PC-9 (cell line): ENCODE measurements at regions not wholly inside any gene's neighbourhood (a gene's known extent, or its start where the extent isn't known, plus 50 kb on each side); places are given as distances from the start of the nearest gene placed in this dataset.

ENCODE experiments used
- BruUV-seq: library from RNA; stranded (reverse); fragments of 400-500 nt; replicated peaks from 2 replicates; lab custom pipeline; 2021; lab: Mats Ljungman, UMichigan
- CTCF ChIA-PET: fragments of 300-600 bp; sonication (Branson Sonifier 250); formaldehyde crosslinking; loops from one replicate; lab custom pipeline; 2022; ENCODE audit warnings: antibody characterized with exemption; lab: Charles Lee
- POLR2A ChIA-PET: fragments of 300-600 bp; sonication (Branson Sonifier 250); formaldehyde crosslinking; loops from one replicate; lab custom pipeline; 2022; ENCODE audit warnings: antibody characterized with exemption; ENCODE audit not compliant: unreplicated experiment; lab: Charles Lee
- DNase-seq, 2 experiments: peaks; one replicate each; pipeline versions ENCODE4 v3.0.0 to v3.0.0-alpha.2; 2015 to 2022; ENCODE audit warnings: mixed read lengths in 1 of 2
- H2AFZ ChIP-seq: fragments of 200-600 bp; sonication (generic); 2 replicates; pipeline ENCODE4 v1.8.1; 2017; ENCODE audit warnings: antibody characterized with exemption
- H3F3A ChIP-seq: fragments of 200-600 bp; sonication (generic); 2 replicates; pipeline ENCODE4 v1.8.1; 2017; ENCODE audit warnings: antibody characterized with exemption, mild to moderate bottlenecking, low read depth; ENCODE audit not compliant: insufficient read depth
- H3K27ac ChIP-seq: fragments of 200-600 bp; sonication (generic); 2 replicates; pipeline ENCODE4 v1.6.1; 2016; ENCODE audit warnings: mixed run types
- H3K27me3 ChIP-seq: fragments of 200-600 bp; sonication (generic); 2 replicates; pipeline ENCODE4 v1.6.1; 2016; ENCODE audit warnings: low read depth, mixed run types; ENCODE audit not compliant: insufficient read depth
- H3K36me3 ChIP-seq: fragments of 200-600 bp; sonication (generic); 2 replicates; pipeline ENCODE4 v1.6.1; 2016; ENCODE audit warnings: low read depth, mixed run types
- H3K4me1 ChIP-seq: fragments of 200-600 bp; sonication (generic); replicated peaks from 2 replicates; pipeline ENCODE4 v1.6.1; 2016; ENCODE audit warnings: mixed run types; ENCODE audit not compliant: insufficient read depth
- H3K4me2 ChIP-seq: fragments of 200-600 bp; sonication (generic); 2 replicates; pipeline ENCODE4 v1.6.1; 2017; ENCODE audit warnings: mixed run types
- H3K4me3 ChIP-seq: fragments of 200-600 bp; sonication (generic); 2 replicates; pipeline ENCODE4 v1.6.1; 2016; ENCODE audit warnings: mixed run types
- H3K79me2 ChIP-seq: fragments of 200-600 bp; sonication (generic); 2 replicates; pipeline ENCODE4 v1.6.1; 2017; ENCODE audit warnings: low read depth, mixed run types
- H3K9me2 ChIP-seq: fragments of 200-600 bp; sonication (generic); 2 replicates; pipeline ENCODE4 v1.8.1; 2017; ENCODE audit warnings: mild to moderate bottlenecking; ENCODE audit not compliant: insufficient read depth
- H3K9me3 ChIP-seq: fragments of 200-600 bp; sonication (generic); 2 replicates; pipeline ENCODE4 v1.8.1; 2016; ENCODE audit warnings: low read depth; ENCODE audit not compliant: insufficient read depth
- H4K20me1 ChIP-seq: fragments of 200-600 bp; sonication (generic); 2 replicates; pipeline ENCODE4 v1.8.1; 2017; ENCODE audit not compliant: insufficient read depth
- EZH2 ChIP-seq: fragments of 200-600 bp; sonication (generic); IDR thresholded peaks from 2 replicates; pipeline ENCODE4 v1.8.0; 2017; ENCODE audit warnings: antibody characterized with exemption, low read depth
- intact Hi-C: fragments of 100-400 bp; cut with micrococcal nuclease; formaldehyde crosslinking; loops from one replicate; pipeline ENCODE4 v1.10.0; 2022; ENCODE audit not compliant: unreplicated experiment
- TF ChIP-seq, protein P1 (sequence below): fragments of 200-600 bp; sonication (generic); conservative IDR thresholded peaks from 2 replicates; pipeline ENCODE4 v1.6.1; 2017; ENCODE audit warnings: mixed run types, antibody characterized with exemption, mild to moderate bottlenecking, moderate library complexity

DNA sequence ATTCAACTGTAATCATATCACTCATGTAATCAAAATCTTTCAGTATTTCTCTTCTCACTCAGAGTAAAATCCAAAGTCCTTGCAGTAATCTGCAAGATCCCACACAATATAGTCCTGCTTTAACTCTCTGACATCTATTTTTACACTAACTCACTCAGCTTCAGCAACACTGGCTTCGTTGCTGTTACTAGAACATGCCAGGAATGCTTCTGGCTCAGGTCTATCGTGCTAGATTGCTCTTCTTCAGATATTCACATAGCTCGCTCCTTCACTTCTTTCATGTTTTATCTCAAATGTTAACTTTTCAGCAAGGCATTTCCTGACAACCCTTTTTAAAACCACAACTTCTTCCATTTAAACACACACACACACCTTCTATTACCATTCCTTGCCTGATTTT is 331.7 kb upstream of the HTR2C start:
- Histone ChIP-seq H3K27me3 (no peaks in the 10 kb centered on the region), H4K20me1 (no peaks in the 10 kb centered on the region), H3K79me2 (no peaks in the 10 kb centered on the region), H3K27ac (no peak overlapping the region), H3K4me3 (no peak overlapping the region), H3K36me3 (no peaks in the 10 kb centered on the region), H2AFZ (no peak overlapping the region), H3K4me2 (no peak overlapping the region), H3F3A (no peaks in the 10 kb centered on the region), H3K9me3 (no peaks in the 10 kb centered on the region), H3K4me1 (no peaks in the 10 kb centered on the region), H3K9me2 (no peaks in the 10 kb centered on the region)
- no TSS peak for BruUV-seq
- DNase-seq = no peak
- intact Hi-C loops = no loop called here
- CTCF ChIA-PET = no interaction called here
- no peak for TF ChIP-seq EZH2
- TF ChIP-seq, protein P1, sequence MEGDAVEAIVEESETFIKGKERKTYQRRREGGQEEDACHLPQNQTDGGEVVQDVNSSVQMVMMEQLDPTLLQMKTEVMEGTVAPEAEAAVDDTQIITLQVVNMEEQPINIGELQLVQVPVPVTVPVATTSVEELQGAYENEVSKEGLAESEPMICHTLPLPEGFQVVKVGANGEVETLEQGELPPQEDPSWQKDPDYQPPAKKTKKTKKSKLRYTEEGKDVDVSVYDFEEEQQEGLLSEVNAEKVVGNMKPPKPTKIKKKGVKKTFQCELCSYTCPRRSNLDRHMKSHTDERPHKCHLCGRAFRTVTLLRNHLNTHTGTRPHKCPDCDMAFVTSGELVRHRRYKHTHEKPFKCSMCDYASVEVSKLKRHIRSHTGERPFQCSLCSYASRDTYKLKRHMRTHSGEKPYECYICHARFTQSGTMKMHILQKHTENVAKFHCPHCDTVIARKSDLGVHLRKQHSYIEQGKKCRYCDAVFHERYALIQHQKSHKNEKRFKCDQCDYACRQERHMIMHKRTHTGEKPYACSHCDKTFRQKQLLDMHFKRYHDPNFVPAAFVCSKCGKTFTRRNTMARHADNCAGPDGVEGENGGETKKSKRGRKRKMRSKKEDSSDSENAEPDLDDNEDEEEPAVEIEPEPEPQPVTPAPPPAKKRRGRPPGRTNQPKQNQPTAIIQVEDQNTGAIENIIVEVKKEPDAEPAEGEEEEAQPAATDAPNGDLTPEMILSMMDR = no peak
- POLR2A ChIA-PET = no interaction called here

DNA sequence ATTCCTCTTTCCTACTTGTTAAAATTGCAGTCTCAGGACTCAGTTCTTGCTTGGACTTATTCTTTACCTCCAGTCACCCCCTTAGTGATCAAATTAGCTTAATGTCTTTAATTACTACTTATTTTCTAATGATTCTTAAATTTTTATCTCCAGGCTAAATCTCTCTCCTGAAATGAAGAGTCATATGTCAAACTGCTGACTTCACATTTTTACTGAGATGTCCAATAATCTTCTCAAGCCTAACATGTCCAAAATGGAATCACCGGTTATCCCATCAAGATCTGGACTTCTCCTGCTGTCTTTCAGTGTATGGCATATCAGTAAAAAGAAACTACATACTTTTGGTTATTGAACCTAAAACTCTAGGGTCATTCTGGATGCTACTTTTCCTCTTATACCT is 332.3 kb upstream of the HTR2C start:
- Histone ChIP-seq H3K27ac (no peak overlapping the region), H3K4me3 (no peak overlapping the region), H3K9me3 (no peaks in the 10 kb centered on the region), H3K27me3 (no peaks in the 10 kb centered on the region), H3K4me2 (no peak overlapping the region), H3K4me1 (no peaks in the 10 kb centered on the region), H4K20me1 (no peaks in the 10 kb centered on the region), H3K36me3 (no peaks in the 10 kb centered on the region), H3K9me2 (no peaks in the 10 kb centered on the region), H3F3A (no peaks in the 10 kb centered on the region), H3K79me2 (no peaks in the 10 kb centered on the region), H2AFZ (no peak overlapping the region)
- ChIA-PET CTCF (no interaction called here), POLR2A (no interaction called here)
- no TSS peak for BruUV-seq
- TF ChIP-seq, protein P1 = no peak
- TF ChIP-seq EZH2 = no peak
- intact Hi-C loops = no loop called here
- no peak for DNase-seq

DNA sequence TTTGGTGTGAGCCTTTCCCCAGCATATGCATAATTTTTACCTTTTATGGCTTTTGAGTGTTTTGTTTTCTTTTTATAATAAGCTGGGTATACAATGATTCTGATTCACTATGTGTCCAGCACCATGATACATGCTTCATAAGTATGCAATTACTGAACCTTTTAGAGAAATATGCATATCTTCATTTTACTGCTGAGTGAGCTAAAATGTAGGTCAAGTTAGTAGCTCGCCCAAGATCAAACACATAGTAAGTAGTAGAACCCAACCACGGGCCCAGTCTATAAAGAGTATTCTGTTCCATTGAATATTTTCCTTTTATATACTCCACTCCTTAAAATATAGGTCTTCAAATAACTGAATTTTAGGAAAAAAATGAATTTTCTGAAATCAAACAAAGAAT is 362.4 kb upstream of the HTR2C start:
- no peak overlapping the region for H3K4me3 ChIP-seq
- CTCF ChIA-PET = no interaction called here
- no peaks in the 10 kb centered on the region for H3K36me3 ChIP-seq
- no peak for DNase-seq
- no TSS peak for BruUV-seq
- no peak overlapping the region for H3K4me2 ChIP-seq
- intact Hi-C loops = no loop called here
- POLR2A ChIA-PET = no interaction called here
- no peaks in the 10 kb centered on the region for H3K4me1 ChIP-seq
- H3F3A ChIP-seq = no peaks in the 10 kb centered on the region
- no peaks in the 10 kb centered on the region for H3K9me3 ChIP-seq
- no peaks in the 10 kb centered on the region for H4K20me1 ChIP-seq
- H3K9me2 ChIP-seq = no peaks in the 10 kb centered on the region
- no peaks in the 10 kb centered on the region for H3K79me2 ChIP-seq
- no peak overlapping the region for H2AFZ ChIP-seq
- no peaks in the 10 kb centered on the region for H3K27me3 ChIP-seq
- H3K27ac ChIP-seq = no peak overlapping the region
- no peak for TF ChIP-seq EZH2
- TF ChIP-seq, protein P1 = no peak
